Endothelial cell of umbilical vein (primary cell): ENCODE measurements at regions not wholly inside any gene's neighbourhood (a gene's known extent, or its start where the extent isn't known, plus 50 kb on each side); places are given as distances from the start of the nearest gene placed in this dataset.

Experiments
- EZH2 ChIP-seq: IDR thresholded peaks from 2 replicates; pipeline ENCODE4 v1.6.1; 2012; ENCODE audit warnings: borderline replicate concordance, low read depth, mild to moderate bottlenecking, moderate library complexity, low read length, inconsistent platforms; ENCODE audit not compliant: severe bottlenecking
- POLR2A ChIP-seq: IDR thresholded peaks from 2 replicates; pipeline ENCODE4 v1.6.1; 2012; ENCODE audit warnings: low read depth, mild to moderate bottlenecking, control low read depth, low read length
- POLR2AphosphoS5 ChIP-seq: IDR thresholded peaks from 2 replicates; pipeline ENCODE4 v1.6.1; 2012; ENCODE audit warnings: low read depth, mild to moderate bottlenecking, control low read depth, low read length, moderate library complexity; ENCODE audit not compliant: insufficient read depth
- TF ChIP-seq, protein P1 (sequence below), 2 donors: IDR thresholded peaks; 1 replicate in 1 of 2; 2 replicates in 1 of 2; pipeline ENCODE4 v1.5.1; 2011; ENCODE audit warnings: low read length in 2 of 2, mild to moderate bottlenecking in 2 of 2, moderate library complexity in 2 of 2, control low read depth in 1 of 2, inconsistent platforms in 1 of 2, low read depth in 1 of 2; ENCODE audit not compliant: insufficient read depth in 1 of 2; ENCODE audit errors: extremely low read depth in 1 of 2
- TF ChIP-seq, protein P2 (sequence below): IDR thresholded peaks from 2 replicates; pipeline ENCODE4 v1.6.1; 2011; ENCODE audit not compliant: insufficient read depth, insufficient read length

DNA sequence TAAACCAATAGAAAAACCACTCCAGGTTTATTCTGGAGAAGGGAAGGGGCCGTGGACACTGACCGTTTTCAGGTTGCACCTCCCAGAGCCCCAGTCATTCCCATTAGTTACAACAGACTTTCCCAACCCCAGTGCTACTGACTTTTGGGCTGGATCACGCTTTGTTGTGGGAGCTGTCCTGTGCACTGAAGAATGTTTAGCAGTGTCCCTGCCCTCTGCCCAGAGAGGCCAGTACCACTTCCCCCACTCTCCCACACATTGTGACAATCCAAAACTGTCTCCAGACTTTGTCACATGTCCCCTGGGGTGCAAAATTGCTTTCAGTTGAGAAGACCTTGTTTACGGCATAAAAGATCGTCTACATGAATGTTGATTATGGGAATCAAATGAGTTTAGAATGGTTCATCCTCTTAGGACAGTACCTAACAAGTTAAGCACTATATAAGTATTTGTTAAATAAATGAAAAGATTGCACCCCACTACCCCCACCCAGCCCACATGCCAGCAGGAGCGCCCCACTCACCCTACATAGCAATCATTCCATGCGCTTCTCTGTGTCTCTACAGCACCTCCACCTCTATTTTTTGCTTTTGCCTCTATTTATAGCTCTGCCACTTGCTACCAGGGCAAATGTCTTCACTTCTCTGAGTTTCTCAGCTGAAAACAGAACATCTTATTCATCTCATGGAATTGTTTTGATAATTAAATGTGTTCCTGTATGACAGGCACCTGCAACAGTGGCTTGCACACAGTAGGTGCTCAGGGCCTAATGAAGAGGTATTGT, 104.9 kb downstream of the AXIN2 start:
- TF ChIP-seq, protein P1, sequence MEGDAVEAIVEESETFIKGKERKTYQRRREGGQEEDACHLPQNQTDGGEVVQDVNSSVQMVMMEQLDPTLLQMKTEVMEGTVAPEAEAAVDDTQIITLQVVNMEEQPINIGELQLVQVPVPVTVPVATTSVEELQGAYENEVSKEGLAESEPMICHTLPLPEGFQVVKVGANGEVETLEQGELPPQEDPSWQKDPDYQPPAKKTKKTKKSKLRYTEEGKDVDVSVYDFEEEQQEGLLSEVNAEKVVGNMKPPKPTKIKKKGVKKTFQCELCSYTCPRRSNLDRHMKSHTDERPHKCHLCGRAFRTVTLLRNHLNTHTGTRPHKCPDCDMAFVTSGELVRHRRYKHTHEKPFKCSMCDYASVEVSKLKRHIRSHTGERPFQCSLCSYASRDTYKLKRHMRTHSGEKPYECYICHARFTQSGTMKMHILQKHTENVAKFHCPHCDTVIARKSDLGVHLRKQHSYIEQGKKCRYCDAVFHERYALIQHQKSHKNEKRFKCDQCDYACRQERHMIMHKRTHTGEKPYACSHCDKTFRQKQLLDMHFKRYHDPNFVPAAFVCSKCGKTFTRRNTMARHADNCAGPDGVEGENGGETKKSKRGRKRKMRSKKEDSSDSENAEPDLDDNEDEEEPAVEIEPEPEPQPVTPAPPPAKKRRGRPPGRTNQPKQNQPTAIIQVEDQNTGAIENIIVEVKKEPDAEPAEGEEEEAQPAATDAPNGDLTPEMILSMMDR (IDR thresholded peaks at IDR 0.05; ENCODE audit: extremely low read depth in 1 of 2, insufficient read depth in 1 of 2, low read depth in 1 of 2, low read length in 2 of 2), result no peak
- TF ChIP-seq, protein P2, sequence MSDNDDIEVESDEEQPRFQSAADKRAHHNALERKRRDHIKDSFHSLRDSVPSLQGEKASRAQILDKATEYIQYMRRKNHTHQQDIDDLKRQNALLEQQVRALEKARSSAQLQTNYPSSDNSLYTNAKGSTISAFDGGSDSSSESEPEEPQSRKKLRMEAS, result no peak
- TF ChIP-seq POLR2AphosphoS5, result no peak
- no peak for TF ChIP-seq EZH2
- no peak for TF ChIP-seq POLR2A
